SHP77 (cell line): ENCODE measurements at regions not wholly inside any gene's neighbourhood (a gene's known extent, or its start where the extent isn't known, plus 50 kb on each side); places are given as distances from the start of the nearest gene placed in this dataset.

ENCODE experiments used
- DNase-seq, 2 experiments: peaks; one replicate each; lab custom pipeline; 2025; lab: John Stamatoyannopoulos, UW

GRCh38 chr4:100804576-100805360, 286.9 kb upstream of the EMCN start:
- DNase-seq, result no peak

GRCh38 chr4:100803751-100804150, 285.9 kb upstream of the EMCN start:
- no peak for DNase-seq

GRCh38 chr4:100799761-100800539, 282.1 kb upstream of the EMCN start:
- no peak for DNase-seq

DNA sequence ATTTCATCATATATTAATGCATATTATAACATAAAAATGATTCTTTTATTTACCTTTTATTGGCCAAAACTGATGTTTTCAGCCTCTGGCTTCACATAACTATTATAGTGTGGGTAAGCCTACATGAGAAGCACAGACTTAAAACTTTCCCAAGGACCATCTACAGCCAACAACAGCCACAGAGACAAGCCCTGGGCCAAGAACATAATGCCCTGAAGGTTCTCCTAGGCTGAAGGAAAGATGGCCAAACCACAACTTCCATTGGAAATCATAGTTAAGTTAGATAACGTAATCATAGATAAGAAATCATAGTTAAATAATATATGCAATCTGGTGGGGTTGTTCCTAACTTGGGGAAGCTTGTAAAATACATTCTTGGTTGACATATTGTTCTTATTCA, 280.0 kb upstream of the EMCN start:
- DNase-seq, result no peak

DNA sequence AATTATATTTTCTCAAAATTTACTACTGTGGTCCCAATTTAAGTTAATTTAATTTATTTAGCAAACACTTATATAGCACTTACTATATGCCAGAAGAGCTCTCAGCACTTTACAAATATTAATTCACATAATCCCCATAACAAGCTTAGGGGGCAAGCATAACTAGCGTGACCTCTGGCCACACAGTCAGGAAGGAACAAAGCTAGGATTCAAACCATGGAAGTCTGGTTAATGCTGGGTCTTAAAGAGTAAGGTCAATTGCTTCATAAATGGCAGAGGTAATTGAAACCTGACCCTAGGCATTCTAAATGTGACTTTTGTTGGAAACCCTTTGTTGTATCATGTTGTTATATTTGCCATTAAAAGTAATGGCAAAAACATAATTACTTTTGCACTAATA, 279.5 kb upstream of the EMCN start:
- no peak for DNase-seq

DNA sequence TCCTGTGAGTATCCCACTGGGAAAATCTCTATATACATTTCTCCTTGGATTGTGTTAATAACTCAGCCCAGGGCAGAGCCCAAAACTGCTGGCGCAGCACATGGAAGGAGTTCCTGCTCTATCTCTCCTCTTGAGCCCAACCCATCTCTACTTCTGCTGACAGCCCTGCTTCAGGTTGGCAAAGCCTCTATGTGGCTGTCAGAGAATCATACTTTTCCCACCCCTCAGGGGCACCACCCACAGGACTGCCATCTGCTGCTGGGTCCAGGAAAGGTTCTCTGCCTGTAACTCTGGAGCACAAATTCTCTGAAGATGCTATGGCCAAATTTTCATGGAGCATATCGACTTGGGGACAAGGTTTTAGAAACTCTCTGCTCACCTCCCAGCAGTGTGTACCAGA, 278.5 kb upstream of the EMCN start:
- DNase-seq, result no peak

GRCh38 chr4:100795581-100795980, 277.8 kb upstream of the EMCN start:
- DNase-seq, result no peak

- DNase-seq, result no peak
Measured at GRCh38 chr4:100790836-100791615, 273.2 kb upstream of the EMCN start.

DNA sequence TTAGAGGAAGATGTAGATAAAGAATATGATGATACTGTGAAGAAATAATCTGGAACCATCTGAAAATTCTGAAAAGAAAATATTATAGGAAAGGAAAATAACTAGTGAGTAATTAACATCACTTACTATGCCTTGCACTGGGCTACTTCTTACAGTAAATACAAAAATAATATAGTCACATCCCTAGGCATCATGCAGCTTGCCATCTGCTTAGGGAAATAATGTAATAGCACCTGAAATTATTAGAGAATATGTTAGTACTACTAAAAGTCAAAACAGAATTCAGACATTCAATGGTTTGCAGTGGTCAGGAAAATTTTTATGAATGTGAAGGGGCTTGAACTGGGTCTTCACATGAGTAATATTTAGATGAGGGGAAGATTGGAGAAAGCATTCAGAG, 272.2 kb upstream of the EMCN start:
- DNase-seq, result no peak

DNA sequence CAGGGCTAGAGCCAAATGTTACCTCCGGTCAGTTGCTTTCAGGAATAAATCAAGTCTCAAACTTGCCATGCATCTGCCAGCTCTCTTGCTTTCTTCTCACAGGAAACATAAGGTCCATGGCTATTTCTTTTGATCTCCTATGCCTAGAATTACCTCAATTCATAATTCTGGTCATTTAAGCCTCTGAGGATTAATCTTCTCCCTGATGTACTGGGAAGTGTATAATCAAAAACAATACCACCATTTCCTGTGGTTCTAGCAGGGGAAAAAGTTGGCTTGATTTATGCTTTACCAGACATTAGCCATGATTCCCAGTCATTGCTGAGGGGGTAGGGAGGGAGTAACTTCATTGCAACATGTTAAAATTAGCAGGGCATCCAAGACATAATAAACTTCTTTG, 268.7 kb upstream of the EMCN start:
- no peak for DNase-seq

- DNase-seq, result no peak
Measured at GRCh38 chr4:100782356-100782755, 264.5 kb upstream of the EMCN start.

GRCh38 chr4:100781435-100781834, 263.6 kb upstream of the EMCN start:
- no peak for DNase-seq

DNA sequence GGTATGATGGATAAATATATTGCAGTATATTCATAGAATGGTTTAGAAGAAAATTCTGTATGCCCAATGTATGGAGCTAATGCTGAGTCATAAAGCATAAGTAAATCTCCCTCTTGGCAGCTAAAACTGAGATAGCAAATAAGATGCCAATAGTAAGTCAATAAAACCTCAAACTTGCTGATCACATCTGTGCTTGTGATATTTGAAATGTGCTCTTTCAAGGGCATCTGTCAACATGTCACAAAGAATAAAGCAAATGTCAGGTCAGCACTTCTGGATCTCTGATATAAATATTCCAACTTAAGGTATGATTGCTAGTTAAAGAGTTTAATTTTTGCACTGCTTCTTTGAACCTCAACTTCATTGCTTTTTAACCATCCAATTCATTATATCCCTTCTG, 262.3 kb upstream of the EMCN start:
- DNase-seq, result peak in 1 of 2 experiments; percentile 7

GRCh38 chr4:100778431-100778830, 260.6 kb upstream of the EMCN start:
- no peak for DNase-seq

DNA sequence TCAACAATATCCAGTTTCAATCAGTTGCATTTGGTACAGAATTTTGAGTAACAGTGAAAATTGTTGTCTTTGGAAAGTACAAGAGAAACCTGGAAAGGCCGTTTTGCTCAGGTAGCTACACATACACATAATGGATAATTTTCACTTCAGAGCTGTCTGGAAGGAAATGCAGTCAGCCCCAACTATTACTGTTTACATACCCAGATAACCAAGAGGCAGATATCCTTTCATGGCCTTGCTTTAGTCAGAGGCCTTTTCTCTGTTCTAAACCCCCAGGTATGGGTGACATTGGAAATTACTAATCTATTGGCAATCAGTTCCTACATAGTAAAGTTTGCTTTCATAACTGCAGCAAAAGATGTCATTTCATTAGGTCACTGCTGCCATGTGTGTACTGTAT, 244.9 kb upstream of the EMCN start:
- DNase-seq, result no peak

DNA sequence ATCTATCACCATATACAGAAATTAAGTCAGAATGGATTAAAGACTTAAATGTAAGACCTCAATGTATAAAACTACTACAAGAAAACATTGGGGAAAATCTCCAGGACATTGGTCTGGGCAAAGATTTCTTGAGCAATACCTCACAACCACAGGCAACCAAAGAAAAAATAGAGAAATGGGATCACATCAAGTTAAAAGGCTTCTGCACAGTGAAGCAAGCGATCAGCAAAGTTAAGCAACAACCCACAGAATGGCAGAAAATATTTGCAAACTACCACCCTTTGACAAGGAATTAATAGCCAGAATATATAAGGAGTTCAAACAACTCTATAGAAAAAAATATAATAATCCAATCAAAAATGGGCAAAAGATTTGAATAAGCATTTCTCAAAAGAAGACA, 236.9 kb upstream of the EMCN start:
- no peak for DNase-seq

GRCh38 chr4:100746141-100746739, 228.4 kb upstream of the EMCN start:
- no peak for DNase-seq

DNA sequence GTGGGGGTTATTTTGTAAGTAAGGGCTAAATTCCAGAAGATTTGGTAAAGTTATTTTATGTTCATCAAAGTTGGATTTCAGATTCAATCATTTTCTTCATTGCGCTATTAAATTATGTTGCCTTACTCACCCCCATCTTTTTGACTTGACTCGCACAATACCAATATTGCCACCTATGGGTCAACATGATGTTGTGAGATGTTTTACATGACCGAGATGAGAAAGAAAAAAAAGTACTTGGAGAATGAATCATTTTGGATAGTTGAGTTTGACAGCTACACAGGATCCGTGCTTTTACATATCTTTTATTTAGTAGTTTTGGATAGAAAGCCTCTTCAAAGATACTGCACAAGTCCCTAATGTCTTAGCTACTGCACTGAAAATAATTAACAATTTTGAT, 224.2 kb upstream of the EMCN start:
- no peak for DNase-seq

- DNase-seq, result no peak
Measured at GRCh38 chr4:100739426-100739825, 221.6 kb upstream of the EMCN start.

GRCh38 chr4:100738196-100739165, 220.7 kb upstream of the EMCN start:
- no peak for DNase-seq
